Osteocyte (in vitro differentiated cells): ENCODE measurements at regions not wholly inside any gene's neighbourhood (a gene's known extent, or its start where the extent isn't known, plus 50 kb on each side); places are given as distances from the start of the nearest gene placed in this dataset.

Experiments used
- DNase-seq: peaks from one replicate; pipeline ENCODE4 v3.0.0; 2021; ENCODE audit warnings: mixed read lengths; ENCODE audit not compliant: unreplicated experiment; ENCODE audit errors: extremely low spot score
- H3K27ac Mint-ChIP-seq: one replicate; pipeline ENCODE4 v1.8.0; 2021; ENCODE audit warnings: mild to moderate bottlenecking, mixed read lengths; ENCODE audit not compliant: unreplicated experiment
- H3K27me3 Mint-ChIP-seq: one replicate; pipeline ENCODE4 v1.8.0; 2021; ENCODE audit warnings: mixed read lengths; ENCODE audit not compliant: unreplicated experiment
- H3K36me3 Mint-ChIP-seq: one replicate; pipeline ENCODE4 v1.8.0; 2021; ENCODE audit warnings: mixed read lengths; ENCODE audit not compliant: unreplicated experiment
- H3K4me1 Mint-ChIP-seq: one replicate; pipeline ENCODE4 v1.8.0; 2021; ENCODE audit warnings: mixed read lengths; ENCODE audit not compliant: unreplicated experiment
- H3K4me3 Mint-ChIP-seq: one replicate; pipeline ENCODE4 v1.8.0; 2021; ENCODE audit warnings: mild to moderate bottlenecking, moderate library complexity, mixed read lengths; ENCODE audit not compliant: unreplicated experiment
- H3K9me3 Mint-ChIP-seq: one replicate; pipeline ENCODE4 v1.8.0; 2021; ENCODE audit warnings: mixed read lengths; ENCODE audit not compliant: unreplicated experiment
- CTCF ChIP-seq: fragments of 200-600 bp; sonication (generic); IDR thresholded peaks from 2 replicates; pipeline ENCODE4 v1.5.0; 2021; ENCODE audit warnings: antibody characterized with exemption, mild to moderate bottlenecking, moderate library complexity

- Mint-ChIP-seq H3K4me1 (peaks cover 10% of the 10 kb centered on the region), H3K27ac (no peak overlapping the region), H3K9me3 (no peaks in the 10 kb centered on the region), H3K27me3 (no peaks in the 10 kb centered on the region), H3K4me3 (no peak overlapping the region), H3K36me3 (no peaks in the 10 kb centered on the region)
- no peak for DNase-seq
- TF ChIP-seq CTCF = no peak
Observed at GRCh38 chr21:27823652-27824201, 856.8 kb upstream of the ADAMTS5 start.

GRCh38 chr21:27820342-27820741 is 853.5 kb upstream of the ADAMTS5 start:
- no peak for TF ChIP-seq CTCF
- Mint-ChIP-seq H3K27me3 (no peaks in the 10 kb centered on the region), H3K9me3 (no peaks in the 10 kb centered on the region), H3K4me3 (no peak overlapping the region), H3K27ac (no peak overlapping the region), H3K4me1 (peaks cover 19% of the 10 kb centered on the region), H3K36me3 (no peaks in the 10 kb centered on the region)
- no peak for DNase-seq

- H3K4me1 Mint-ChIP-seq = peaks cover 19% of the 10 kb centered on the region
- no peak for TF ChIP-seq CTCF
- H3K27ac Mint-ChIP-seq = peak overlapping the region; percentile 9
- no peaks in the 10 kb centered on the region for H3K9me3 Mint-ChIP-seq
- H3K36me3 Mint-ChIP-seq = no peaks in the 10 kb centered on the region
- no peak overlapping the region for H3K4me3 Mint-ChIP-seq
- H3K27me3 Mint-ChIP-seq = no peaks in the 10 kb centered on the region
- no peak for DNase-seq
Observed at GRCh38 chr21:27819299-27819698, 852.4 kb upstream of the ADAMTS5 start.

GRCh38 chr21:27818847-27819246 is 852.0 kb upstream of the ADAMTS5 start:
- no peak for DNase-seq

More at GRCh38 chr21:27818847-27819246, 852.0 kb upstream of the ADAMTS5 start:
- H3K27ac Mint-ChIP-seq = peak overlapping the region; percentile 19
- H3K27me3 Mint-ChIP-seq = no peaks in the 10 kb centered on the region
- no peaks in the 10 kb centered on the region for H3K36me3 Mint-ChIP-seq
- no peaks in the 10 kb centered on the region for H3K9me3 Mint-ChIP-seq
- no peak overlapping the region for H3K4me3 Mint-ChIP-seq
- peaks cover 21% of the 10 kb centered on the region for H3K4me1 Mint-ChIP-seq
- TF ChIP-seq CTCF = no peak
